GM23338 (cell line): ENCODE measurements at regions not wholly inside any gene's neighbourhood (a gene's known extent, or its start where the extent isn't known, plus 50 kb on each side); places are given as distances from the start of the nearest gene placed in this dataset.

Experiments
- ATAC-seq: fragments of 200-7000 bp; cut with Tn5 transposase; 3 replicates; pipeline ENCODE4 v1.9.1; 2020
- DNase-seq: peaks from one replicate; pipeline ENCODE4 v3.0.0-alpha.2; 2015; ENCODE audit warnings: low spot score
- H2AFZ ChIP-seq: fragments of 200-600 bp; sonication (generic); 2 replicates; pipeline ENCODE4 v1.8.0; 2016; ENCODE audit warnings: antibody characterized with exemption, mild to moderate bottlenecking, moderate library complexity
- H3F3A ChIP-seq: fragments of 200-600 bp; sonication (generic); replicated peaks from 2 replicates; pipeline ENCODE4 v1.8.0; 2017; ENCODE audit warnings: antibody characterized with exemption, mixed run types, low read depth
- H3K27ac ChIP-seq: fragments of 200-600 bp; sonication (generic); 2 replicates; pipeline ENCODE4 v1.6.1; 2016; ENCODE audit warnings: low read depth
- H3K27me3 ChIP-seq: fragments of 200-600 bp; sonication (generic); 2 replicates; pipeline ENCODE4 v1.8.0; 2016; ENCODE audit warnings: mild to moderate bottlenecking, mixed run types, moderate library complexity; ENCODE audit not compliant: insufficient read depth
- H3K36me3 ChIP-seq: fragments of 200-600 bp; sonication (generic); 2 replicates; pipeline ENCODE4 v1.8.0; 2016; ENCODE audit warnings: mild to moderate bottlenecking; ENCODE audit not compliant: insufficient read depth
- H3K4me1 ChIP-seq: fragments of 200-600 bp; sonication (generic); 2 replicates; pipeline ENCODE4 v1.8.0; 2016; ENCODE audit warnings: mild to moderate bottlenecking, moderate library complexity; ENCODE audit not compliant: insufficient read depth
- H3K4me2 ChIP-seq: fragments of 200-600 bp; sonication (generic); 2 replicates; pipeline ENCODE4 v1.7.1; 2017; ENCODE audit warnings: mixed run types
- H3K4me3 ChIP-seq: fragments of 200-600 bp; sonication (generic); 2 replicates; pipeline ENCODE4 v1.6.1; 2016; ENCODE audit warnings: mixed run types
- H3K79me2 ChIP-seq: fragments of 200-600 bp; sonication (generic); replicated peaks from 2 replicates; pipeline ENCODE4 v1.8.0; 2017; ENCODE audit warnings: mild to moderate bottlenecking; ENCODE audit not compliant: insufficient read depth
- H3K9me2 ChIP-seq: fragments of 200-600 bp; sonication (generic); 2 replicates; pipeline ENCODE4 v1.8.0; 2017; ENCODE audit not compliant: insufficient read depth
- H4K20me1 ChIP-seq: fragments of 200-600 bp; sonication (generic); replicated peaks from 2 replicates; pipeline ENCODE4 v1.8.0; 2017; ENCODE audit warnings: mild to moderate bottlenecking; ENCODE audit not compliant: insufficient read depth
- H3K27ac Mint-ChIP-seq: 2 replicates; pipeline ENCODE4 v1.8.0; 2020; ENCODE audit warnings: inconsistent platforms, mild to moderate bottlenecking, moderate library complexity, mixed read lengths
- H3K27me3 Mint-ChIP-seq: 3 replicates; pipeline ENCODE4 v1.8.0; 2022; ENCODE audit warnings: low read depth, mild to moderate bottlenecking, moderate library complexity, mixed read lengths, inconsistent platforms; ENCODE audit not compliant: insufficient read depth, poor library complexity
- H3K36me3 Mint-ChIP-seq: 3 replicates; pipeline ENCODE4 v1.8.0; 2021; ENCODE audit warnings: low read depth, mild to moderate bottlenecking, inconsistent platforms, moderate library complexity, mixed read lengths
- H3K4me1 Mint-ChIP-seq: 3 replicates; pipeline ENCODE4 v1.8.0; 2020; ENCODE audit warnings: mild to moderate bottlenecking, inconsistent platforms, mixed read lengths
- H3K4me3 Mint-ChIP-seq: 3 replicates; pipeline ENCODE4 v1.8.0; 2021; ENCODE audit warnings: moderate library complexity, mild to moderate bottlenecking, inconsistent platforms, mixed read lengths
- H3K9me3 Mint-ChIP-seq: 3 replicates; pipeline ENCODE4 v1.8.0; 2020; ENCODE audit warnings: moderate library complexity, mild to moderate bottlenecking, inconsistent platforms, mixed read lengths
- CREB1 ChIP-seq: fragments of 250-450 bp; sonication (Bioruptor Pico); IDR thresholded peaks from 2 replicates; pipeline ENCODE4 v1.5.0; 2020; ENCODE audit warnings: low read depth, mild to moderate bottlenecking, moderate library complexity
- CTCF ChIP-seq, 2 experiments: fragments of 200-600 bp in 1 of 2; sonication (generic) in 1 of 2; conservative IDR thresholded peaks; 2 replicates each; pipeline versions ENCODE4 v1.5.1 to v1.6.1; 2016 to 2017; ENCODE audit warnings: antibody characterized with exemption in 2 of 2, low read depth in 2 of 2, mild to moderate bottlenecking in 2 of 2, moderate library complexity in 1 of 2
- JUNB ChIP-seq: IDR thresholded peaks from one replicate; pipeline ENCODE4 v1.6.1; 2016; ENCODE audit warnings: antibody characterized with exemption; ENCODE audit not compliant: unreplicated experiment
- REST ChIP-seq: IDR thresholded peaks from one replicate; pipeline ENCODE4 v1.6.1; 2018; ENCODE audit warnings: antibody characterized with exemption; ENCODE audit not compliant: unreplicated experiment
- ZNF462 ChIP-seq: fragments of 250-450 bp; sonication (Bioruptor Pico); IDR thresholded peaks from 2 replicates; pipeline ENCODE4 v1.5.0; 2020; ENCODE audit warnings: mild to moderate bottlenecking, moderate library complexity

- Histone ChIP-seq H2AFZ (no peak overlapping the region), H3K4me2 (no peak overlapping the region), H3K27ac (no peak overlapping the region), H3K27me3 (no peaks in the 10 kb centered on the region), H4K20me1 (no peaks in the 10 kb centered on the region), H3K79me2 (no peaks in the 10 kb centered on the region), H3K4me3 (no peak overlapping the region), H3K36me3 (no peaks in the 10 kb centered on the region), H3F3A (no peaks in the 10 kb centered on the region), H3K9me2 (0 out of 2 replicates have a peak, but pooled peaks cover 6% of the 10 kb centered on the region), H3K4me1 (no peaks in the 10 kb centered on the region)
- ATAC-seq: no peak
- no peaks in the 10 kb centered on the region for H3K27me3 Mint-ChIP-seq
- no peak for DNase-seq
- H3K36me3 Mint-ChIP-seq: no peaks in the 10 kb centered on the region
- H3K4me3 Mint-ChIP-seq: no peak overlapping the region
- TF ChIP-seq JUNB (no peak), REST (no peak), CREB1 (no peak), ZNF462 (CRISPR knock-in tag) (no peak), CTCF (conservative IDR thresholded peaks at IDR 0.05; ENCODE audit: low read depth in 2 of 2) (no peak)
- no peak overlapping the region for H3K27ac Mint-ChIP-seq
- no peaks in the 10 kb centered on the region for H3K9me3 Mint-ChIP-seq
- no peaks in the 10 kb centered on the region for H3K4me1 Mint-ChIP-seq
Observed at GRCh38 chr13:39167018-39167417, 128.8 kb downstream of the NHLRC3 start.
